Fibroblast of lung (primary cell): ENCODE measurements at regions not wholly inside any gene's neighbourhood (a gene's known extent, or its start where the extent isn't known, plus 50 kb on each side); places are given as distances from the start of the nearest gene placed in this dataset.

Source experiments
- CTCF ChIP-seq, 2 donors: IDR thresholded peaks in 1 of 2; conservative IDR thresholded peaks in 1 of 2; 1 replicate in 1 of 2; 2 replicates in 1 of 2; pipeline ENCODE4 v1.5.1; 2011 to 2012; ENCODE audit warnings: low read length in 2 of 2, control low read depth in 1 of 2, inconsistent platforms in 1 of 2, low read depth in 1 of 2, mild to moderate bottlenecking in 1 of 2
- EZH2 ChIP-seq: IDR thresholded peaks from 2 replicates; pipeline ENCODE4 v1.5.1; 2012; ENCODE audit warnings: low read length, control low read depth, mild to moderate bottlenecking; ENCODE audit errors: missing control alignments

GRCh38 chr3:25289663-25290062 lies 138.4 kb upstream of the RARB start:
- TF ChIP-seq CTCF (conservative IDR thresholded peaks at IDR 0.05 in 1 of 2, IDR thresholded peaks at IDR 0.05 in 1 of 2; ENCODE audit: low read depth in 1 of 2, low read length in 2 of 2) (no peak), EZH2 (no peak)
